Mesenchymal stem cell (in vitro differentiated cells and primary cell): ENCODE measurements at regions not wholly inside any gene's neighbourhood (a gene's known extent, or its start where the extent isn't known, plus 50 kb on each side); places are given as distances from the start of the nearest gene placed in this dataset.
"Not testable (repeated sequence)": the region's sequence is repeated elsewhere in the genome, so short reads cannot be mapped to it uniquely, and the experiment has no call there.

Experiments
- DNase-seq: peaks from one replicate; pipeline ENCODE4 v3.0.0-alpha.2; 2013
- H2AFZ ChIP-seq: one replicate; pipeline ENCODE4 v1.6.1; 2013; ENCODE audit warnings: low read depth, mild to moderate bottlenecking, control low read depth, inconsistent platforms, low read length, moderate library complexity
- H2AK5ac ChIP-seq: 2 replicates; pipeline ENCODE4 v1.6.1; 2013; ENCODE audit warnings: low read length, moderate library complexity, mild to moderate bottlenecking, inconsistent platforms; ENCODE audit not compliant: severe bottlenecking
- H2BK120ac ChIP-seq: one replicate; pipeline ENCODE4 v1.6.1; 2013; ENCODE audit warnings: low read depth, mild to moderate bottlenecking, inconsistent platforms, low read length, moderate library complexity
- H2BK12ac ChIP-seq, 2 experiments: one replicate each; pipeline ENCODE4 v1.6.1; 2013; ENCODE audit warnings: inconsistent platforms in 2 of 2, low read length in 2 of 2, mild to moderate bottlenecking in 2 of 2, moderate library complexity in 2 of 2, control low read depth in 1 of 2
- H2BK15ac ChIP-seq: one replicate; pipeline ENCODE4 v1.6.1; 2013; ENCODE audit warnings: mild to moderate bottlenecking, low read depth, inconsistent platforms; ENCODE audit not compliant: poor library complexity, severe bottlenecking
- H2BK5ac ChIP-seq: 2 replicates; pipeline ENCODE4 v1.6.1; 2013; ENCODE audit warnings: low read depth, mild to moderate bottlenecking, low read length, control low read depth, inconsistent platforms; ENCODE audit not compliant: poor library complexity, severe bottlenecking
- H3K14ac ChIP-seq, 2 experiments: one replicate each; pipeline ENCODE4 v1.6.1; 2013; ENCODE audit warnings: inconsistent platforms in 2 of 2, low read length in 2 of 2, control low read depth in 1 of 2, mild to moderate bottlenecking in 1 of 2, moderate library complexity in 1 of 2
- H3K18ac ChIP-seq, 2 experiments: one replicate each; pipeline ENCODE4 v1.6.1; 2013; ENCODE audit warnings: inconsistent platforms in 2 of 2, low read length in 2 of 2, control low read depth in 1 of 2, low read depth in 1 of 2, mild to moderate bottlenecking in 1 of 2
- H3K23ac ChIP-seq, 2 experiments: one replicate each; pipeline ENCODE4 v1.6.1; 2013; ENCODE audit warnings: inconsistent platforms in 2 of 2, low read length in 2 of 2, mild to moderate bottlenecking in 2 of 2, moderate library complexity in 2 of 2, control low read depth in 1 of 2
- H3K27ac ChIP-seq: 2 replicates; pipeline ENCODE4 v1.5.1; 2013; ENCODE audit warnings: mild to moderate bottlenecking, moderate library complexity, low read length, control low read depth, inconsistent platforms; ENCODE audit not compliant: poor library complexity, severe bottlenecking
- H3K27me3 ChIP-seq, 2 experiments: 2 replicates each; pipeline versions ENCODE4 v1.6.1 to v1.7.0; 2013; ENCODE audit warnings: low read length in 2 of 2, mild to moderate bottlenecking in 2 of 2, moderate library complexity in 2 of 2, control low read depth in 1 of 2, inconsistent platforms in 1 of 2; ENCODE audit not compliant: control insufficient read depth in 1 of 2, insufficient read depth in 1 of 2
- H3K36me3 ChIP-seq, 2 experiments: 2 replicates each; pipeline versions ENCODE4 v1.6.1 to v1.7.0; 2013; ENCODE audit warnings: low read length in 2 of 2, control low read depth in 1 of 2, inconsistent platforms in 1 of 2, low read depth in 1 of 2, mild to moderate bottlenecking in 1 of 2; ENCODE audit not compliant: insufficient read depth in 2 of 2, control insufficient read depth in 1 of 2
- H3K4ac ChIP-seq, 2 experiments: one replicate each; pipeline ENCODE4 v1.6.1; 2013; ENCODE audit warnings: inconsistent platforms in 2 of 2, low read length in 2 of 2, mild to moderate bottlenecking in 2 of 2, moderate library complexity in 2 of 2, control low read depth in 1 of 2, low read depth in 1 of 2
- H3K4me1 ChIP-seq: 2 replicates; pipeline ENCODE4 v1.6.1; 2013; ENCODE audit warnings: low read depth, low read length, control low read depth; ENCODE audit not compliant: control insufficient read depth, insufficient read depth
- H3K4me2 ChIP-seq: 2 replicates; pipeline ENCODE4 v1.6.1; 2013; ENCODE audit warnings: low read length, mild to moderate bottlenecking, inconsistent platforms; ENCODE audit not compliant: poor library complexity, severe bottlenecking
- H3K4me3 ChIP-seq, 2 experiments: 2 replicates each; pipeline versions ENCODE4 v1.5.1 to v1.7.0; 2013; ENCODE audit warnings: low read length in 2 of 2, mild to moderate bottlenecking in 2 of 2, control low read depth in 1 of 2, low read depth in 1 of 2; ENCODE audit not compliant: insufficient read depth in 1 of 2
- H3K79me1 ChIP-seq: replicated peaks from 2 replicates; pipeline ENCODE4 v1.6.1; 2013; ENCODE audit warnings: mild to moderate bottlenecking, control low read depth, low read length, inconsistent platforms; ENCODE audit not compliant: poor library complexity, severe bottlenecking
- H3K9ac ChIP-seq: 2 replicates; pipeline ENCODE4 v1.7.0; 2013; ENCODE audit warnings: mild to moderate bottlenecking, low read length, moderate library complexity
- H3K9me3 ChIP-seq: 2 replicates; pipeline ENCODE4 v1.7.0; 2013; ENCODE audit warnings: mild to moderate bottlenecking, low read length; ENCODE audit not compliant: control insufficient read depth
- H4K8ac ChIP-seq: one replicate; pipeline ENCODE4 v1.6.1; 2013; ENCODE audit warnings: inconsistent platforms, mild to moderate bottlenecking, low read length, moderate library complexity
- H4K91ac ChIP-seq: one replicate; pipeline ENCODE4 v1.6.1; 2013; ENCODE audit warnings: mild to moderate bottlenecking, low read length, inconsistent platforms
- WGBS: methylation state at CpG from one replicate; pipeline ENCODE4 v1.1.7; 2013; ENCODE audit warnings: mixed read lengths; 5-methylcytosine and 5-hydroxymethylcytosine counted together

GRCh38 chr10:80718024-80718423 lies 180.3 kb downstream of the SH2D4B start:
- peaks cover 0 to 13% of the 10 kb centered on the region in 2 experiments for H3K27me3 ChIP-seq
- H2BK15ac ChIP-seq: no peak overlapping the region
- no peaks in the 10 kb centered on the region for H3K4me1 ChIP-seq
- H4K8ac ChIP-seq: no peak overlapping the region
- no peak overlapping the region for H3K4me3 ChIP-seq
- no peak overlapping the region for H2BK120ac ChIP-seq
- DNase-seq: no peak
- WGBS: 69% methylated on average over 3 of the region's 3 CpGs
- H4K91ac ChIP-seq: peak overlapping the region; percentile 55
- H3K18ac ChIP-seq: no peak overlapping the region
- no peak overlapping the region for H3K4me2 ChIP-seq
- no peaks in the 10 kb centered on the region for H3K9me3 ChIP-seq
- H3K9ac ChIP-seq: no peak overlapping the region
- H2AFZ ChIP-seq: no peak overlapping the region
- no peak overlapping the region for H2BK5ac ChIP-seq
- H3K79me1 ChIP-seq: no peaks in the 10 kb centered on the region
- H3K23ac ChIP-seq: no peak overlapping the region
- no peaks in the 10 kb centered on the region for H3K36me3 ChIP-seq
- H3K14ac ChIP-seq: no peak overlapping the region
- H3K27ac ChIP-seq: no peak overlapping the region
- no peak overlapping the region for H2AK5ac ChIP-seq
- no peak overlapping the region for H3K4ac ChIP-seq
- no peak overlapping the region for H2BK12ac ChIP-seq

GRCh38 chr10:80719935-80720334 lies 182.2 kb downstream of the SH2D4B start:
- Histone ChIP-seq H3K9me3 (no peaks in the 10 kb centered on the region), H3K79me1 (no peaks in the 10 kb centered on the region), H3K23ac (no peak overlapping the region), H4K8ac (no peak overlapping the region), H3K27me3 (no peaks in the 10 kb centered on the region), H3K4ac (no peak overlapping the region), H3K27ac (no peak overlapping the region), H3K9ac (no peak overlapping the region), H3K4me2 (no peak overlapping the region), H2AK5ac (no peak overlapping the region), H2BK5ac (no peak overlapping the region), H4K91ac (no peak overlapping the region), H2BK120ac (no peak overlapping the region), H3K36me3 (no peaks in the 10 kb centered on the region), H3K4me1 (no peaks in the 10 kb centered on the region), H2BK15ac (no peak overlapping the region), H3K4me3 (no peak overlapping the region), H2BK12ac (no peak overlapping the region), H2AFZ (no peak overlapping the region), H3K18ac (no peak overlapping the region), H3K14ac (no peak overlapping the region)
- WGBS: 94% methylated on average over 4 of the region's 5 CpGs
- no peak for DNase-seq

GRCh38 chr10:80720549-80720948 lies 182.8 kb downstream of the SH2D4B start:
- Histone ChIP-seq H3K4me2 (no peak overlapping the region), H3K9ac (no peak overlapping the region), H3K18ac (no peak overlapping the region), H3K27me3 (no peaks in the 10 kb centered on the region), H2BK120ac (no peak overlapping the region), H3K79me1 (no peaks in the 10 kb centered on the region), H3K4ac (no peak overlapping the region), H2AFZ (no peak overlapping the region), H3K36me3 (no peaks in the 10 kb centered on the region), H3K14ac (no peak overlapping the region), H2BK15ac (no peak overlapping the region), H2AK5ac (no peak overlapping the region), H2BK5ac (no peak overlapping the region), H3K9me3 (no peaks in the 10 kb centered on the region), H3K27ac (no peak overlapping the region), H3K4me1 (no peaks in the 10 kb centered on the region), H4K8ac (no peak overlapping the region), H3K23ac (no peak overlapping the region), H4K91ac (no peak overlapping the region), H2BK12ac (no peak overlapping the region), H3K4me3 (no peak overlapping the region)
- 84% methylated on average over 3 of the region's 3 CpGs for WGBS
- DNase-seq: no peak

- H3K36me3 ChIP-seq, H2BK5ac ChIP-seq, H3K9me3 ChIP-seq, H3K4me2 ChIP-seq, H2AK5ac ChIP-seq, DNase-seq, H3K18ac ChIP-seq, H3K9ac ChIP-seq, H2BK12ac ChIP-seq, H3K27ac ChIP-seq, H4K91ac ChIP-seq, H3K4ac ChIP-seq, H3K23ac ChIP-seq, H2BK120ac ChIP-seq, H3K14ac ChIP-seq, H2BK15ac ChIP-seq, H3K27me3 ChIP-seq, H3K79me1 ChIP-seq, H3K4me1 ChIP-seq, H4K8ac ChIP-seq, H3K4me3 ChIP-seq, H2AFZ ChIP-seq: not testable (repeated sequence)
- WGBS: 92% methylated on average over 15 of the region's 15 CpGs
These were observed 190.7 kb downstream of the SH2D4B start for GRCh38 chr10:80728354-80728753.
